Ovary (tissue), 7 donors: ENCODE measurements at regions not wholly inside any gene's neighbourhood (a gene's known extent, or its start where the extent isn't known, plus 50 kb on each side); places are given as distances from the start of the nearest gene placed in this dataset.

Source experiments
- DNase-seq, 5 donors: peaks; one replicate each; pipeline ENCODE4 v3.0.0-alpha.2; 2019 to 2020
- H3K27ac ChIP-seq, 2 donors: fragments of 200-600 bp; one replicate each; pipeline versions ENCODE4 v1.5.1 to v1.8.0; 2019 to 2022
- H3K27me3 ChIP-seq: fragments of 200-600 bp; one replicate; pipeline ENCODE4 v1.8.0; 2022
- H3K36me3 ChIP-seq: fragments of 200-600 bp; sonication (generic); one replicate; pipeline ENCODE4 v1.5.1; 2019
- H3K4me1 ChIP-seq: one replicate; pipeline ENCODE4 v1.8.1; 2013; ENCODE audit warnings: mild to moderate bottlenecking, moderate library complexity; ENCODE audit not compliant: insufficient read depth
- H3K4me3 ChIP-seq: fragments of 200-600 bp; sonication (generic); one replicate; pipeline ENCODE4 v1.5.1; 2017
- H3K9me3 ChIP-seq, 2 donors: fragments of 200-600 bp in 1 of 2; sonication (generic) in 1 of 2; one replicate each; pipeline versions ENCODE4 v1.5.1 to v1.8.1; 2013 to 2019; ENCODE audit warnings: mild to moderate bottlenecking in 1 of 2, moderate library complexity in 1 of 2
- EP300 ChIP-seq: sonication (generic); formaldehyde crosslinking; IDR thresholded peaks from one replicate; pipeline ENCODE4 v1.6.1; 2017; ENCODE audit warnings: antibody characterized with exemption
- POLR2A ChIP-seq: fragments of 450-650 bp; IDR thresholded peaks from one replicate; pipeline ENCODE4 v1.6.1; 2017; ENCODE audit warnings: antibody characterized with exemption, mild to moderate bottlenecking, moderate library complexity
- WGBS, 3 donors: extraction: QIAGEN DNeasy Blood & Tissue Kit in 1 of 3; methylation state at CpG; one replicate each; pipeline versions ENCODE4 v1.1.5 to v1.1.7; 2013 to 2017; 5-methylcytosine and 5-hydroxymethylcytosine counted together
- intact Hi-C, 4 donors: fragments of 100-400 bp; cut with DNase I; formaldehyde crosslinking; loops; one replicate each; pipeline versions ENCODE4 v1.11.0 to v1.15.1; 2022 to 2023
- TF ChIP-seq, protein P1 (sequence below), 3 donors: fragments of 450-650 bp in 2 of 3; fragments of 200-600 bp in 1 of 3; IDR thresholded peaks; one replicate each; pipeline versions ENCODE4 v1.5.1 to v1.8.0; 2016 to 2022; ENCODE audit warnings: antibody characterized with exemption in 3 of 3, mild to moderate bottlenecking in 1 of 3
- donor health status: DM: no; HTN: no; CAD: no; lungs with moderate emphysema.
- donor health status: DM: no; HTN: no; CAD: no.
- donor health status: Bipolar disorder and iron deficiency.
- donor health status: DM: no; HTN: no; CAD: no.
- donor health status: DM: yes; HTN: yes; CAD: no.

DNA sequence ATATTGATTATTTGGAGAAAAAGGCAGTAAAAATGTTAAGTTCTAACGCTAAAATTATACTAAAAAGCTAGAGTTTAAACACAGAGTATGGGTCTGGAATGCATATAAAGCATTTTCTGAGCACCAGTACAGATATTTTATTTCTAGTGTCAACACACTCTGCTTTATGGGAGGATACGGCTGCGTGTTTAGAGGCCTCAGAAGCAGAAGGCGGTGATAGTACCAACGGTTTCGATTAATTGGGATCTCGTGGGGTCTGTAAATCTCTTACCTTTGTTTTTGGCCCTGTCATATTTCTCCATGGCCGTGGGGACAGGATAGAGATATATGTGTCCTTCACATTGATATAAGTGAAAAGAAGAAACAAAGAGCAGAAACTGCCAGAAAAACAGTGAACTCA is 206.8 kb upstream of the NTM start:
- intact Hi-C loops = no loop called here
- 38% methylated on average over 8 of the region's 8 CpGs for WGBS, 3 donors
- Histone ChIP-seq H3K4me3 (no peak overlapping the region), H3K9me3 (no peaks in the 10 kb centered on the region), H3K36me3 (no peaks in the 10 kb centered on the region), H3K4me1 (no peaks in the 10 kb centered on the region), H3K27ac (no peak overlapping the region), H3K27me3 (no peaks in the 10 kb centered on the region)
- DNase-seq = no peak
- TF ChIP-seq, protein P1, sequence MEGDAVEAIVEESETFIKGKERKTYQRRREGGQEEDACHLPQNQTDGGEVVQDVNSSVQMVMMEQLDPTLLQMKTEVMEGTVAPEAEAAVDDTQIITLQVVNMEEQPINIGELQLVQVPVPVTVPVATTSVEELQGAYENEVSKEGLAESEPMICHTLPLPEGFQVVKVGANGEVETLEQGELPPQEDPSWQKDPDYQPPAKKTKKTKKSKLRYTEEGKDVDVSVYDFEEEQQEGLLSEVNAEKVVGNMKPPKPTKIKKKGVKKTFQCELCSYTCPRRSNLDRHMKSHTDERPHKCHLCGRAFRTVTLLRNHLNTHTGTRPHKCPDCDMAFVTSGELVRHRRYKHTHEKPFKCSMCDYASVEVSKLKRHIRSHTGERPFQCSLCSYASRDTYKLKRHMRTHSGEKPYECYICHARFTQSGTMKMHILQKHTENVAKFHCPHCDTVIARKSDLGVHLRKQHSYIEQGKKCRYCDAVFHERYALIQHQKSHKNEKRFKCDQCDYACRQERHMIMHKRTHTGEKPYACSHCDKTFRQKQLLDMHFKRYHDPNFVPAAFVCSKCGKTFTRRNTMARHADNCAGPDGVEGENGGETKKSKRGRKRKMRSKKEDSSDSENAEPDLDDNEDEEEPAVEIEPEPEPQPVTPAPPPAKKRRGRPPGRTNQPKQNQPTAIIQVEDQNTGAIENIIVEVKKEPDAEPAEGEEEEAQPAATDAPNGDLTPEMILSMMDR (IDR thresholded peaks at IDR 0.05) = no peak
- TF ChIP-seq POLR2A (no peak), EP300 (no peak)

DNA sequence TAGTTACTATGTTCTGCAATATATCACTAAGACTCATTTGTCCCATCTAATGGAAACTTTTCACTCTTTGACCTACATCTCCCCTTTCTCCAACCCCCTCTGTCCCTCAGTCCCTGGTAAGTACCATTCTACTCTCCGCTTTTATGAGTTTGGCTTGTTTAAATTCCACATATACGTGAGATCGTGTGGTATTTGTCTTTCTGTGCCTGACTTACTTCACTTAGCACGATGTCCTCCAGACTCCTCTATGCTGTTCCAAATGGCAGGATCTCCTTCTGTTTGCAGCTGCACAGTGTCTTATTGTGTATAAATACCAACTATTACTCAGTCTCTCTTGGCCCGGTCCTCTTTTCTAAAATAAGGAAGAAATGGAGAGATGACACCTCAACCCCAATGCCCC is 205.4 kb upstream of the NTM start:
- WGBS, 3 donors = 62 to 81% (median 75%) methylated on average over 5 of the region's 5 CpGs
- H3K36me3 ChIP-seq = no peaks in the 10 kb centered on the region
- DNase-seq = no peak
- intact Hi-C loops = no loop called here
- no peak overlapping the region for H3K4me3 ChIP-seq
- no peaks in the 10 kb centered on the region for H3K4me1 ChIP-seq
- no peaks in the 10 kb centered on the region for H3K9me3 ChIP-seq
- no peaks in the 10 kb centered on the region for H3K27me3 ChIP-seq
- H3K27ac ChIP-seq = no peak overlapping the region
- TF ChIP-seq, protein P1 (IDR thresholded peaks at IDR 0.05) = no peak
- TF ChIP-seq POLR2A = no peak
- no peak for TF ChIP-seq EP300

DNA sequence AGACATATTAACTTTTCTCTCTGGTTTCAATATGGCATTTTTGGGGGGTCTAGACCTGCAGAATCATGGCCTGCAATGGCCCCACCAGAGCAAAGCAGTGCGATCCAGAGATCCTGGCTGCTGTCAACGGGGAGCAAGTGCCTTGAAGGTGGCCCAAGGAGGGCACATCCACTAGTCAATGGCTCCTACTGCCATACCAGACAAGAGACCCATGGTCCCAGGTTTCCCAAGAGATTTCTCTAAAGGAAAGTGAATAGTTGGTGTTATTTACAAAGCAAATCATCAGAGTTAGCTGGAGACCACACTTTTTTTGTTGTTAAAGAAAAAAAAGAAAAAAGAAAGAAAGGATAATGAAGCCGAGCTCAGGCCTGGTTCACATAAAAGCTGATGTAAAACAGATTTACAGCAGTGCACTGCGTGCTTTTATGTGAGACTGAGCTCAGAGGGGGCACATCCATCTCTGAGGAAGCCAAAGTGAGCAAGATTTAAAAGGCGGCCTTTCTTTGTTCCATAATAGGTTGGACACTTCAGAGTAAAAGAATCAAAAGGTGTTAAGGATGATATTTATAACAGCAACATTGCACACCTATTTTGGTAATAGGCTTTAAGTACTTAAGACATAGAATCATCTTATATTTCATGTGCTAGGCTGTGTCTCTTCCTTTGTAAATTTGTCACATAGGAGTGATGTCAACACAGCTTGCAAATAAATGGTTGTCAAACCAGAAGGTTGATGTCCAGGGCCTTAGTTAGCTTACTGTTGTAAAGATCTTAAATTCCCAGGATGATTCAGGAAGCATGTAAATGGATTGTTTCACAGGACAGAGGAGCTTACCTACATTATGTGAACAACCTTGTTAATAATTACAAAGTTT is 201.3 kb upstream of the NTM start:
- H3K4me3 ChIP-seq = no peak overlapping the region
- H3K27me3 ChIP-seq = no peaks in the 10 kb centered on the region
- H3K36me3 ChIP-seq = no peaks in the 10 kb centered on the region
- no peaks in the 10 kb centered on the region for H3K9me3 ChIP-seq
- H3K4me1 ChIP-seq = no peaks in the 10 kb centered on the region
- no peak for DNase-seq
- H3K27ac ChIP-seq = no peak overlapping the region
- intact Hi-C loops = no loop called here
- no peak for TF ChIP-seq EP300
- TF ChIP-seq, protein P1 (IDR thresholded peaks at IDR 0.05) = no peak
- no peak for TF ChIP-seq POLR2A
- WGBS, 3 donors = 79 to 85% (median 83%) methylated on average over 5 of the region's 5 CpGs

DNA sequence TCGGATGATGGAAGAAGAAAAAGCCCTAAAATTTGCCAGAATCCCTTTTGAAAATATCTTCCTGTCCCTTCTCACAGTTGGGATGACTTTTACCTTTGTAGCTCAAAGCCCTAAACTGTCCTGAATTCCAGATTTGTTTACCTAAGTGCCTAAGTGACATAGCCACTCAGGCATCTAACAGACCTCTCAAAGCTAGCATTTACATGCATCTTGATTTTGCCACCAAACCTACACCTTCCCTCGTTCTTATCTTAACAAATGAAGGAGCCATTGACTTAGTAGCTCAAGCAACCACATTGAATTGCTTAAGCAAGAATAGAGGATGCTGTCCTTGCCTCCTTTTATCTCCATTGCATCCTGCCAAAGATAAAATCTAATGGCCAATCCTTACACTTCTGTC is 198.4 kb upstream of the NTM start:
- TF ChIP-seq, protein P1 (IDR thresholded peaks at IDR 0.05) = no peak
- TF ChIP-seq POLR2A = no peak
- no peak for TF ChIP-seq EP300
- DNase-seq = no peak
- Histone ChIP-seq H3K4me1 (no peaks in the 10 kb centered on the region), H3K27ac (no peak overlapping the region), H3K27me3 (no peaks in the 10 kb centered on the region), H3K36me3 (no peaks in the 10 kb centered on the region), H3K9me3 (no peaks in the 10 kb centered on the region), H3K4me3 (no peak overlapping the region)
- intact Hi-C loops = no loop called here
- WGBS, 3 donors = 79 to 85% (median 82%) methylated on average over 2 of the region's 2 CpGs
